WTC11 (cell line): ENCODE measurements at regions not wholly inside any gene's neighbourhood (a gene's known extent, or its start where the extent isn't known, plus 50 kb on each side); places are given as distances from the start of the nearest gene placed in this dataset.
A peak's percentile ranks its signal among the peaks of the same experiment; 100 is the strongest.

Experiments
- ATAC-seq: fragments of 200-7000 bp; cut with Tn5 transposase; 2 replicates; pipeline ENCODE4 v1.10.0; 2021; ENCODE audit warnings: mild to moderate bottlenecking, moderate library complexity
- CTCF ChIA-PET: fragments of 300-600 bp; sonication (Branson Sonifier 250); formaldehyde crosslinking; loops from one replicate; lab custom pipeline; 2021; ENCODE audit warnings: antibody characterized with exemption; lab: Charles Lee
- POLR2A ChIA-PET: fragments of 350-600 bp; sonication (Branson Sonifier 250); formaldehyde crosslinking; loops from one replicate; lab custom pipeline; 2021; ENCODE audit warnings: antibody characterized with exemption; lab: Charles Lee
- DNase-seq: peaks from one replicate; pipeline ENCODE4 v3.0.0; 2021; ENCODE audit warnings: low spot score
- H3K27ac Mint-ChIP-seq: 2 replicates; pipeline ENCODE4 v1.8.0; 2021; ENCODE audit warnings: mixed read lengths
- H3K27me3 Mint-ChIP-seq: 2 replicates; pipeline ENCODE4 v1.8.0; 2021; ENCODE audit warnings: low read depth, mild to moderate bottlenecking, moderate library complexity, mixed read lengths
- H3K36me3 Mint-ChIP-seq: 2 replicates; pipeline ENCODE4 v1.8.0; 2021; ENCODE audit warnings: mixed read lengths
- H3K4me1 Mint-ChIP-seq: 2 replicates; pipeline ENCODE4 v1.8.0; 2022; ENCODE audit warnings: mixed read lengths
- H3K4me3 Mint-ChIP-seq: 2 replicates; pipeline ENCODE4 v1.8.0; 2021; ENCODE audit warnings: mild to moderate bottlenecking, moderate library complexity, mixed read lengths
- H3K9me3 Mint-ChIP-seq: 2 replicates; pipeline ENCODE4 v1.8.0; 2021; ENCODE audit warnings: mixed read lengths
- E2F1 ChIP-seq: sonication (generic); formaldehyde crosslinking; IDR thresholded peaks from 2 replicates; pipeline ENCODE4 v1.8.0; 2022; ENCODE audit warnings: mild to moderate bottlenecking, missing genetic modification reagents
- FOXJ3 ChIP-seq: sonication (generic); formaldehyde crosslinking; IDR thresholded peaks from 2 replicates; pipeline ENCODE4 v1.9.0; 2021; ENCODE audit warnings: missing genetic modification reagents, mild to moderate bottlenecking, borderline replicate concordance
- GRHL2 ChIP-seq: fragments of 250-450 bp; sonication (Bioruptor Pico); IDR thresholded peaks from 2 replicates; pipeline ENCODE4 v1.8.0; 2022; ENCODE audit warnings: mild to moderate bottlenecking, moderate library complexity; ENCODE audit not compliant: insufficient replicate concordance, severe bottlenecking
- GTF2I ChIP-seq: fragments of 250-450 bp; sonication (Bioruptor Pico); conservative IDR thresholded peaks from 2 replicates; pipeline ENCODE4 v1.4.0; 2021; ENCODE audit warnings: mild to moderate bottlenecking
- IRF1 ChIP-seq: sonication (generic); formaldehyde crosslinking; IDR thresholded peaks from 2 replicates; pipeline ENCODE4 v1.8.0; 2023; ENCODE audit warnings: missing genetic modification reagents
- IRF2 ChIP-seq: sonication (generic); formaldehyde crosslinking; IDR thresholded peaks from 2 replicates; pipeline ENCODE4 v1.8.0; 2022; ENCODE audit warnings: low read depth, missing genetic modification reagents, borderline replicate concordance
- JUN ChIP-seq: sonication (generic); formaldehyde crosslinking; IDR thresholded peaks from 2 replicates; pipeline ENCODE4 v1.8.0; 2023; ENCODE audit warnings: mild to moderate bottlenecking, missing genetic modification reagents
- KAT7 ChIP-seq: sonication (generic); formaldehyde crosslinking; IDR thresholded peaks from 2 replicates; pipeline ENCODE4 v1.8.1; 2023; ENCODE audit warnings: missing genetic modification reagents, mild to moderate bottlenecking, borderline replicate concordance
- MYBL2 ChIP-seq: sonication (generic); formaldehyde crosslinking; IDR thresholded peaks from 2 replicates; pipeline ENCODE4 v1.8.1; 2023; ENCODE audit warnings: mild to moderate bottlenecking, moderate library complexity, missing genetic modification reagents
- OVOL2 ChIP-seq: fragments of 250-450 bp; sonication (Bioruptor Pico); IDR thresholded peaks from 2 replicates; pipeline ENCODE4 v1.9.0; 2021; ENCODE audit warnings: mild to moderate bottlenecking, borderline replicate concordance
- SMAD3 ChIP-seq: sonication (generic); formaldehyde crosslinking; IDR thresholded peaks from 2 replicates; pipeline ENCODE4 v1.8.0; 2022; ENCODE audit warnings: missing genetic modification reagents, mild to moderate bottlenecking, borderline replicate concordance
- TEAD1 ChIP-seq: sonication (generic); formaldehyde crosslinking; IDR thresholded peaks from 2 replicates; pipeline ENCODE4 v1.8.0; 2022; ENCODE audit warnings: mild to moderate bottlenecking, missing genetic modification reagents
- TP53 ChIP-seq: sonication (generic); formaldehyde crosslinking; IDR thresholded peaks from 2 replicates; pipeline ENCODE4 v1.8.1; 2023; ENCODE audit warnings: mild to moderate bottlenecking, missing genetic modification reagents
- USF2 ChIP-seq: sonication (generic); formaldehyde crosslinking; IDR thresholded peaks from 2 replicates; pipeline ENCODE4 v1.8.1; 2023; ENCODE audit warnings: mild to moderate bottlenecking, missing genetic modification reagents, moderate library complexity
- ZMAT4 ChIP-seq: fragments of 250-450 bp; sonication (Bioruptor Pico); IDR thresholded peaks from 2 replicates; pipeline ENCODE4 v1.9.0; 2021; ENCODE audit warnings: mild to moderate bottlenecking
- ZNF219 ChIP-seq: sonication (generic); formaldehyde crosslinking; IDR thresholded peaks from 2 replicates; pipeline ENCODE4 v1.8.0; 2023; ENCODE audit warnings: missing genetic modification reagents, mild to moderate bottlenecking, borderline replicate concordance
- ZNF281 ChIP-seq: sonication (generic); formaldehyde crosslinking; IDR thresholded peaks from 2 replicates; pipeline ENCODE4 v1.8.0; 2023; ENCODE audit warnings: mild to moderate bottlenecking, missing genetic modification reagents
- ZNF396 ChIP-seq: fragments of 250-450 bp; sonication (Bioruptor Pico); IDR thresholded peaks from 2 replicates; pipeline ENCODE4 v1.8.0; 2021; ENCODE audit warnings: mild to moderate bottlenecking, moderate library complexity, borderline replicate concordance
- ZNF423 ChIP-seq: fragments of 250-450 bp; sonication (Bioruptor Pico); IDR thresholded peaks from 2 replicates; pipeline ENCODE4 v2.1.2; 2022; ENCODE audit warnings: mild to moderate bottlenecking, moderate library complexity
- TF ChIP-seq, protein P1 (sequence below): sonication (generic); formaldehyde crosslinking; IDR thresholded peaks from 2 replicates; pipeline ENCODE4 v1.8.1; 2023; ENCODE audit warnings: mild to moderate bottlenecking, missing genetic modification reagents, borderline replicate concordance

DNA sequence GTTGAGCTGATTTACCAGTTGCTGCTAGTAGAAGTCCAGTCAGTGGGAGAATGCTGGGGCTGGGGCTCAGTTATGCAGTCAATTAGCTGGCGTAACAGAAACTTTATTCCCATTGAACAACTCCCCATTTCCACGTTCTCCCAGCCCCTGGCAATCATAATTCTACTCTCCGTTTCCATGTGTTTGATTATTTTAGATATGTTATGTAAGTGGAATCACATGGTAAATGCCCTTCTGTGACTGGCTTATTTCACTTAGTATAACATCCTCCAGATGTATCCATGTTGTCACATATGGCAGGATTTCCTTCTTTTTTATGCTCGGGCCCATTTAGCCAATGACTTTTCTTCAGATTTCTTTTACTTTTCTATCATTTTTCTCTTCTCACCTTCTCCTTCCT is 61.1 kb upstream of the EXOC4 start:
- Mint-ChIP-seq H3K27me3 (no peaks in the 10 kb centered on the region; the same call in 1 of the 2 replicates), H3K9me3 (no peaks in the 10 kb centered on the region), H3K27ac (no peak overlapping the region), H3K4me1 (peaks cover 33% of the 10 kb centered on the region), H3K4me3 (no peak overlapping the region), H3K36me3 (no peaks in the 10 kb centered on the region)
- DNase-seq (no peak), ATAC-seq (no peak)
- CTCF ChIA-PET, result no interaction called here
- TF ChIP-seq KAT7 (CRISPR knock-in tag) (no peak), E2F1 (no peak)
- POLR2A ChIA-PET, result no interaction called here

- no peaks in the 10 kb centered on the region for H3K9me3 Mint-ChIP-seq
- no peaks in the 10 kb centered on the region; the same call in 1 of the 2 replicates for H3K27me3 Mint-ChIP-seq
- no peak overlapping the region for H3K27ac Mint-ChIP-seq
- no peak overlapping the region for H3K4me3 Mint-ChIP-seq
- peaks cover 45% of the 10 kb centered on the region for H3K4me1 Mint-ChIP-seq
- POLR2A ChIA-PET, result no interaction called here
- no peaks in the 10 kb centered on the region for H3K36me3 Mint-ChIP-seq
- TF ChIP-seq, protein P1, sequence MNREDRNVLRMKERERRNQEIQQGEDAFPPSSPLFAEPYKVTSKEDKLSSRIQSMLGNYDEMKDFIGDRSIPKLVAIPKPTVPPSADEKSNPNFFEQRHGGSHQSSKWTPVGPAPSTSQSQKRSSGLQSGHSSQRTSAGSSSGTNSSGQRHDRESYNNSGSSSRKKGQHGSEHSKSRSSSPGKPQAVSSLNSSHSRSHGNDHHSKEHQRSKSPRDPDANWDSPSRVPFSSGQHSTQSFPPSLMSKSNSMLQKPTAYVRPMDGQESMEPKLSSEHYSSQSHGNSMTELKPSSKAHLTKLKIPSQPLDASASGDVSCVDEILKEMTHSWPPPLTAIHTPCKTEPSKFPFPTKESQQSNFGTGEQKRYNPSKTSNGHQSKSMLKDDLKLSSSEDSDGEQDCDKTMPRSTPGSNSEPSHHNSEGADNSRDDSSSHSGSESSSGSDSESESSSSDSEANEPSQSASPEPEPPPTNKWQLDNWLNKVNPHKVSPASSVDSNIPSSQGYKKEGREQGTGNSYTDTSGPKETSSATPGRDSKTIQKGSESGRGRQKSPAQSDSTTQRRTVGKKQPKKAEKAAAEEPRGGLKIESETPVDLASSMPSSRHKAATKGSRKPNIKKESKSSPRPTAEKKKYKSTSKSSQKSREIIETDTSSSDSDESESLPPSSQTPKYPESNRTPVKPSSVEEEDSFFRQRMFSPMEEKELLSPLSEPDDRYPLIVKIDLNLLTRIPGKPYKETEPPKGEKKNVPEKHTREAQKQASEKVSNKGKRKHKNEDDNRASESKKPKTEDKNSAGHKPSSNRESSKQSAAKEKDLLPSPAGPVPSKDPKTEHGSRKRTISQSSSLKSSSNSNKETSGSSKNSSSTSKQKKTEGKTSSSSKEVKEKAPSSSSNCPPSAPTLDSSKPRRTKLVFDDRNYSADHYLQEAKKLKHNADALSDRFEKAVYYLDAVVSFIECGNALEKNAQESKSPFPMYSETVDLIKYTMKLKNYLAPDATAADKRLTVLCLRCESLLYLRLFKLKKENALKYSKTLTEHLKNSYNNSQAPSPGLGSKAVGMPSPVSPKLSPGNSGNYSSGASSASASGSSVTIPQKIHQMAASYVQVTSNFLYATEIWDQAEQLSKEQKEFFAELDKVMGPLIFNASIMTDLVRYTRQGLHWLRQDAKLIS (CRISPR knock-in tag), result no peak
- TF ChIP-seq ZNF423 (CRISPR knock-in tag) (no peak), MYBL2 (CRISPR knock-in tag) (no peak), ZNF281 (no peak), ZNF396 (CRISPR knock-in tag) (no peak), ZMAT4 (no peak), IRF2 (no peak), TEAD1 (CRISPR knock-in tag) (no peak), ZNF219 (no peak)
- ATAC-seq (no peak), DNase-seq (no peak)
- CTCF ChIA-PET, result interaction anchor here (1.3 kb wide), 1 partner anchor 145 kb away, joined by 4 read pairs; no protein-coding TSS in a partner anchor
Observed at GRCh38 chr7:133195868-133196267, 57.0 kb upstream of the EXOC4 start.

GRCh38 chr7:133196856-133197612 is 55.8 kb upstream of the EXOC4 start:
- Mint-ChIP-seq H3K27ac (peak overlapping the region; percentile 98), H3K27me3 (no peaks in the 10 kb centered on the region; the same call in 1 of the 2 replicates), H3K9me3 (no peaks in the 10 kb centered on the region), H3K4me1 (peaks cover 39% of the 10 kb centered on the region), H3K4me3 (peak overlapping the region; percentile 62), H3K36me3 (no peaks in the 10 kb centered on the region)
- peak; percentile 96 for ATAC-seq
- ChIA-PET POLR2A (no interaction called here), CTCF (interaction anchor here (0.6 to 1.3 kb wide), 2 partner anchors 34 to 146 kb away, joined by 3 to 4 read pairs; no protein-coding TSS in a partner anchor)
- DNase-seq, result peak; percentile 56
- TF ChIP-seq SMAD3 (CRISPR knock-in tag), result peak; percentile 57; the same call in 1 of the 2 replicates
- TF ChIP-seq ZNF423 (CRISPR knock-in tag), result 0 out of 2 replicates have a peak, but pooled peaks have one; percentile 22
- no peak for TF ChIP-seq TP53 (CRISPR knock-in tag)
- no peak for TF ChIP-seq ZNF396 (CRISPR knock-in tag)
- TF ChIP-seq FOXJ3 (CRISPR knock-in tag), result no peak
- no peak for TF ChIP-seq IRF1 (CRISPR knock-in tag)
- TF ChIP-seq USF2, result no peak
- TF ChIP-seq GTF2I, result no peak
- TF ChIP-seq ZNF219, result no peak
- no peak for TF ChIP-seq OVOL2 (CRISPR knock-in tag)
- no peak for TF ChIP-seq JUN (CRISPR knock-in tag)
- no peak for TF ChIP-seq GRHL2 (CRISPR knock-in tag)
- no peak for TF ChIP-seq KAT7 (CRISPR knock-in tag)
